Uterus (tissue), 3 donors: ENCODE measurements at regions not wholly inside any gene's neighbourhood (a gene's known extent, or its start where the extent isn't known, plus 50 kb on each side); places are given as distances from the start of the nearest gene placed in this dataset.

Experiments
- DNase-seq, 2 donors: peaks; one replicate each; pipeline ENCODE4 v3.0.0-alpha.2; 2019 to 2020
- H3K27ac ChIP-seq, 2 donors: fragments of 200-600 bp; sonication (generic); 1 replicate in 1 of 2; 2 replicates in 1 of 2; pipeline ENCODE4 v1.5.1; 2016 to 2018
- H3K27me3 ChIP-seq, 2 donors: fragments of 200-600 bp; sonication (generic); one replicate each; pipeline ENCODE4 v1.5.1; 2018 to 2019; ENCODE audit warnings: control low read depth in 1 of 2
- H3K36me3 ChIP-seq, 2 donors: fragments of 200-600 bp; sonication (generic); one replicate each; pipeline ENCODE4 v1.5.1; 2019; ENCODE audit warnings: control low read depth in 1 of 2
- H3K4me1 ChIP-seq, 2 donors: fragments of 200-600 bp; sonication (generic); one replicate each; pipeline ENCODE4 v1.5.1; 2018 to 2019; ENCODE audit warnings: control low read depth in 1 of 2
- H3K4me3 ChIP-seq, 2 donors: fragments of 200-600 bp; sonication (generic); 1 replicate in 1 of 2; 2 replicates in 1 of 2; pipeline ENCODE4 v1.5.1; 2018 to 2019; ENCODE audit warnings: mild to moderate bottlenecking in 1 of 2
- H3K9me3 ChIP-seq, 2 donors: fragments of 200-600 bp; sonication (generic); one replicate each; pipeline ENCODE4 v1.5.1; 2019; ENCODE audit warnings: control low read depth in 1 of 2
- CTCF ChIP-seq, 4 experiments: fragments of 200-600 bp in 2 of 4; fragments of 450-650 bp in 2 of 4; sonication (generic) in 2 of 4; IDR thresholded peaks; one replicate each; pipeline ENCODE4 v1.5.1; 2016 to 2019; ENCODE audit warnings: antibody characterized with exemption in 4 of 4, mild to moderate bottlenecking in 2 of 4, moderate library complexity in 1 of 4
- POLR2A ChIP-seq, 2 donors: fragments of 450-650 bp; IDR thresholded peaks; one replicate each; pipeline ENCODE4 v1.6.1; 2016; ENCODE audit warnings: antibody characterized with exemption in 2 of 2, mild to moderate bottlenecking in 1 of 2, moderate library complexity in 1 of 2
- intact Hi-C: fragments of 100-400 bp; cut with DNase I; formaldehyde crosslinking; loops from one replicate; pipeline ENCODE4 v1.15.1; 2023; ENCODE audit warnings: low total_unique reads
- donor health status: DM: yes; HTN: yes; CAD: no.

DNA sequence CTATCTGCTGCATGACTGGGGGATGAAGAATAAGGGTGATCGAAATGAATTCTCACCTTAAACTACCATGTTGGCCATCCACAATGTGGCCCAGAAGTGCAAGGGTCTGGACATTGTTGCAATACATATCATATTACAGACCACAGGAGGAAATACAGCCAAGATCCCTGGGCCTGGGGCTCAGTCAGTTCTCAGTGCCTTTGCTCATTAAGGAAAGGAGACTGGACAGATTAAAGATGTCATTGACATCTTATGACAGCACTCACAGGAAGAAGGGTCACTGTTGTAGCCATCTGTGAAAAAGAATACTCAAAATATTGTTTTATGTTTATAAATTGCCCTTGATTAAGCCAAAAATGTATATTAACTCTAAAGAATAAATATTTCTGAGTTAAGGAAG lies 1345.2 kb downstream of the FSTL5 start:
- Histone ChIP-seq H3K4me1 (no peaks in the 10 kb centered on the region), H3K9me3 (no peaks in the 10 kb centered on the region), H3K36me3 (no peaks in the 10 kb centered on the region), H3K27ac (no peak overlapping the region), H3K27me3 (no peaks in the 10 kb centered on the region), H3K4me3 (no peak overlapping the region)
- intact Hi-C loops, result no loop called here
- no peak for TF ChIP-seq POLR2A (IDR thresholded peaks at IDR 0.05)
- TF ChIP-seq CTCF (IDR thresholded peaks at IDR 0.05), result no peak
- no peak for DNase-seq

DNA sequence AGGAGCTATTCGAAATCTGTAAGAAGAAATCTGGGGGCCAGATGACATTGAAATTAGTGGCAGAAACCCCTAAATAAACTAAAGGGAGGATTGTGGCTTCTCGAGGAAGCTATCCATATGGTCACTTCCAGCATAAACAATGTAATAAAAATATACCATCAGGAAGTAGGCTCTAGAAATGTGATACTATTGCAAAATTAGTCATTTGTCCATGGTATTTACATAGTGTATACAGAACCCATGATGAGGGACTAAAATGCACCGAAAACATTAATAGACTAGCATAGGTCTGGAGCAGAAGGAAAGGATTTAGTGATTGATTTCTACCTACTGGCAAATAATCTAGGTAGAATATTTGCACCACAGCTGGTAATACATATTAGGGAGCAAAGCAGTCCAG lies 1344.0 kb downstream of the FSTL5 start:
- H3K27ac ChIP-seq, result no peak overlapping the region
- TF ChIP-seq CTCF (IDR thresholded peaks at IDR 0.05) (no peak), POLR2A (IDR thresholded peaks at IDR 0.05) (no peak)
- no peaks in the 10 kb centered on the region for H3K27me3 ChIP-seq
- H3K9me3 ChIP-seq, result no peaks in the 10 kb centered on the region
- intact Hi-C loops, result no loop called here
- H3K4me1 ChIP-seq, result no peaks in the 10 kb centered on the region
- no peaks in the 10 kb centered on the region for H3K36me3 ChIP-seq
- no peak for DNase-seq
- no peak overlapping the region for H3K4me3 ChIP-seq

DNA sequence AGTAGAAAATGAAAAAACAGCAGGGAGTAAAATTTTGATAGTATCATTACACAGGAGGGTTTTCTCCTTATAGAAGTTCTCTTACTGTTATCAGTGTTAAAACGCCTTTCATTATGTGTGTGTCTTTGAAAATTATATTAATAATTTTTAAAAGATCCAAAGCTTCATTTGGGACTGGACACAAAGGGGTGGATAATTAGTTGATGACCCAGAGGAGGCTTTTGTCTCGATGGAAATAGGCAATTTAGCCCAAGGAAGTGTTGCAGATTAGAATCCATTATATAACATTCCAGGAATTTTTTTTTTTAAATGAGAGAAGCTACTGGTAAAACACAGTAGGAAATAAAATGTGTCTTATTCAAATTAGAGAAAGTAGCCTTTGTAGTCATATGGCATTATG lies 1339.3 kb downstream of the FSTL5 start:
- H3K27me3 ChIP-seq, result no peaks in the 10 kb centered on the region
- no peak for TF ChIP-seq CTCF (IDR thresholded peaks at IDR 0.05)
- TF ChIP-seq POLR2A (IDR thresholded peaks at IDR 0.05), result no peak
- no peak for DNase-seq
- H3K9me3 ChIP-seq, result no peaks in the 10 kb centered on the region
- no peak overlapping the region for H3K27ac ChIP-seq
- H3K4me1 ChIP-seq, result no peaks in the 10 kb centered on the region
- intact Hi-C loops, result no loop called here
- H3K4me3 ChIP-seq, result no peak overlapping the region
- H3K36me3 ChIP-seq, result no peaks in the 10 kb centered on the region

DNA sequence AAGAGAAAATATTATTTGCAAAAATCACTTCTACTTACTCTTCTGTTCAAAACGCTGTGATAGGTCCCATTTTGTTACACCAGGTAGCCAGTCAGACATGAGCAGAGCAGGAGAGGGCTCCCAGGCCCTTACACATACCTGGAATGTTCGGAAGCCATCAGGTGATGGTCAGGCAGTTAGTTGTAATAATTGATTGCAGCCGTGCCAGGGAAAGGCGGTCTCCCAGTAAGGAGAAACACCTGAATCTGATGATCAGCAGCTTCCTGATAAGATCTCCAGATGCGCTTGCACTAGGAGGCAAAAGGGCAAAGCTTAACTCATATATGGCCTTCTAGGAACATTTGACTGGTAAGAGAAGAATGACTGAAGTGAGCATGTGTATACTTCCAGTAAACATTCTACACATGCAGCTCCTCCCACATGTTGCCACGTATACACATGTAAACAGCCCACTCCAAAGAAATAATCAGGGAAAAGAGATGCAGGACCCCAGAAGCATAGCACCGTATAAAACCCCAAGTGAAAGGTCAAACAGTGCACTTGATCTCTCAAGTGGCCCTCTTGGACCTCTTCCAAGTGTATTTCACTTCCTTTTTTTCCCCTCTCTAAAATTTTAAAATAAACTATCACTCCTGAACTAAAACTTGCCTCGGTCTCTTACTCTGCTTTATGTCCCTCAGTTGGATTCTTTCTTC lies 1338.0 kb downstream of the FSTL5 start:
- H3K27me3 ChIP-seq, result no peaks in the 10 kb centered on the region
- TF ChIP-seq CTCF (IDR thresholded peaks at IDR 0.05) (no peak), POLR2A (IDR thresholded peaks at IDR 0.05) (no peak)
- intact Hi-C loops, result no loop called here
- no peak overlapping the region for H3K27ac ChIP-seq
- H3K4me3 ChIP-seq, result no peak overlapping the region
- no peak for DNase-seq
- no peaks in the 10 kb centered on the region for H3K4me1 ChIP-seq
- H3K36me3 ChIP-seq, result no peaks in the 10 kb centered on the region
- no peaks in the 10 kb centered on the region for H3K9me3 ChIP-seq

GRCh38 chr4:160826339-160826679 lies 1337.5 kb downstream of the FSTL5 start:
- intact Hi-C loops, result no loop called here
- H3K27ac ChIP-seq, result no peak overlapping the region
- TF ChIP-seq POLR2A (IDR thresholded peaks at IDR 0.05) (no peak), CTCF (IDR thresholded peaks at IDR 0.05) (no peak)
- no peaks in the 10 kb centered on the region for H3K36me3 ChIP-seq
- no peak for DNase-seq
- no peaks in the 10 kb centered on the region for H3K4me1 ChIP-seq
- no peak overlapping the region for H3K4me3 ChIP-seq
- H3K27me3 ChIP-seq, result no peaks in the 10 kb centered on the region
- H3K9me3 ChIP-seq, result no peaks in the 10 kb centered on the region
